HG03521 (cell line): ENCODE measurements at regions not wholly inside any gene's neighbourhood (a gene's known extent, or its start where the extent isn't known, plus 50 kb on each side); places are given as distances from the start of the nearest gene placed in this dataset.
"Not testable (repeated sequence)": the region's sequence is repeated elsewhere in the genome, so short reads cannot be mapped to it uniquely, and the experiment has no call there.

ENCODE experiments used
- ATAC-seq: cut with Tn5 transposase; IDR thresholded peaks from one replicate; pipeline ENCODE4 v1.9.1; 2021; ENCODE audit warnings: mild to moderate bottlenecking, moderate library complexity; ENCODE audit not compliant: unreplicated experiment

DNA sequence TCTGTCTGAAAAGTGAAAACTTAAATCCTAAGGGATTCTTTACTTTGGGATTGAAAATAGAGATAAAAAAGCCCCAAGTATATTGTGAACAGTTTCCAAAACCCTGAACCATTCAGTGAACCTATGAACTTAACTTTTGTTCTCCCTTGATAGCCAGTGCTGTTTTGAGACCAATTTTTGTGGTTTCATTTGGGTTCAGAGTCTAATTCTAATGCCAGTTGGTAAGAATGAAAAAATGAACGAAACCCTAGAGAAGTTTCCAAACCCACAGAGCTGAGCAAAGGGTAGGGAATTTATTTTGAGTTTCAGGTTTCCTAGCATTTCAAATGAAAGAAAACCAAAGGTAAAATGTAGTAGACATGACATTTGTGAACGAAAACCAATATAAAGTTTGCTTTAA lies 1366.8 kb downstream of the EFNA5 start:
- ATAC-seq = no peak

DNA sequence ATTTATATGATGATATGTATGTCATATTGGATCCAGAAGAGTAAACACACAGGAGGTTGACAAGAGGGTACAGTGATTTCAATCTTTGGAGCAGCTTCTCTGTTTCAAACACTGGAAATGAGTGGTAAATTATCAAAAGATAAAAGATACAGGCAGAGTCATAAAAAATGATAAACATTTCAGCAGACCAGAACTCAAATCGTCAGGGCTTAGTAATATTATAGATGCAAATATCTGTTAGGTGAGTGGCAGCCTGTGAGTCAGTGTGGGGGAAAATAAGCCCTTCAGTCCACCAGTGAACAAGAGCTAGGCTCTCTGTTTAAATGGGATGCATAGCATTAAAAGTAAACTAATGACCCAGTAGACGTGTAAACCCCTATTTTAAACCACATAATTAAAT lies 1378.1 kb downstream of the EFNA5 start:
- ATAC-seq = no peak

GRCh38 chr5:106290841-106291240 lies 1379.9 kb downstream of the EFNA5 start:
- ATAC-seq = no peak

- no peak for ATAC-seq
Measured at GRCh38 chr5:106288979-106289378, 1381.8 kb downstream of the EFNA5 start.

GRCh38 chr5:106277540-106278096 lies 1393.1 kb downstream of the EFNA5 start:
- no peak for ATAC-seq

- ATAC-seq = no peak
Measured at GRCh38 chr5:106269252-106269843, 1401.4 kb downstream of the EFNA5 start.

DNA sequence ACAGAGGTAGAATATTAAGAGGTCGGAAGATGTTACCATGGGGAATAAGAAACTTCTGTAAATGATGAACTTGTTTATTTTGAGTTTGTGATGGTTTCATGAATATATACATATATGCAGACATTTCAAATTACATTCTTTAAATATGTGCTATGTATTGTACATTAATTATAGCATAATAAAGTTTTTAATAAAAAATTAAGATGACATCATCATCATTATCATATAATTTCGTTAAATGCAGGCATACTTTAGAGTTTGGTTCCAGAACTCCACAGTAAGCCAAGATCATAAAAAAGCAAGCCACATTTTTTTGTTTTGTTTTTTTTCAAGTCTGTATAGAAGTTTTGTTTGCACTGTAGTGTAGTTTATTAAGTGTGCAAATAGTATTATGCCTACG lies 1403.5 kb downstream of the EFNA5 start:
- ATAC-seq = no peak

DNA sequence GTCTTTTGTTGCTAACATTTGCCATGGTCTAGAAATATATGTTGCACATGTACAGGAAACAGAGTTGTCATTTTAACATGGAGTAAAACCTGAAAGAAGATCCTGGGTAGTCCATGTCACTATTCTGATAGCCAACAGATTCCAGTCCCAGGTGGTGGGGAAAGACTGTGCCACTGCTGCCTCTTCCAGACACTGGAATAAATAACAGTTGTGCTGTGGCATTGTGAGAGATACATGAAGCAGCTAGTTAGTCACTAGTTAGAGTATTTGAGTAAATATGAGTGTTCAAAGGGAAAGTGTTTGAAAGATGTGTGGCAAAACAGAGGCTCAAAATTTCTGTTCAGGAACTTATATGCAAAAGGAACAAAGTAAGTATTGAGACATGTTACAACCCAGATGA lies 1408.3 kb downstream of the EFNA5 start:
- ATAC-seq = no peak

DNA sequence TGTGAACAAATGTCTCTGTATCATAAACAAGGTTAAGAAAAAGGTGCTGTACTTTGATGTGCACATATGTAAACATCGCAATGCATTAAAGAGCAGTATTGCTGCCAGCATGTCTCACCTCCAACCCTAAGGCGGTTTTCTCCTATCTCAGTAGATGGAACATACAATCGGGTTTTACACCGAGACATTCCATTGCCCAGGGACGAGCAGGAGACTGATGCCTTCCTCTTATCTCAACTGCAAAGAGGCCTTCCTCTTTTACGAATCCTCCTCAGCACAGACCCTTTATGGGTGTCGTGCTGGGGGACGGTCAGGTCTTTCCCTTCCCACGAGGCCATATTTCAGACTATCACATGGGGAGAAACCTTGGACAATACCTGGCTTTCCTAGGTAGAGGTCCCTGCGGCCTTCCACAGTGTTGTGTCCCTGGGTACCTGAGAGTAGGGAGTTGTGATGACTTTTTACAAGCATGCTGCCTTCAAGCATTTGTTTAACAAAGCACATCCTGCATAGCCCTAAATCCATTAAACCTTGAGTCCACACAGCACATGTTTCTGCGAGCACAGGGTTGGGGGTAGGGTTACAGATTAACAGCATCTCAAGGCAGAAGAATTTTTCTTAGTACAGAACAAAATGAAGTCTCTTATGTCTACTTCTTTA lies 1411.2 kb downstream of the EFNA5 start:
- not testable (repeated sequence) for ATAC-seq

DNA sequence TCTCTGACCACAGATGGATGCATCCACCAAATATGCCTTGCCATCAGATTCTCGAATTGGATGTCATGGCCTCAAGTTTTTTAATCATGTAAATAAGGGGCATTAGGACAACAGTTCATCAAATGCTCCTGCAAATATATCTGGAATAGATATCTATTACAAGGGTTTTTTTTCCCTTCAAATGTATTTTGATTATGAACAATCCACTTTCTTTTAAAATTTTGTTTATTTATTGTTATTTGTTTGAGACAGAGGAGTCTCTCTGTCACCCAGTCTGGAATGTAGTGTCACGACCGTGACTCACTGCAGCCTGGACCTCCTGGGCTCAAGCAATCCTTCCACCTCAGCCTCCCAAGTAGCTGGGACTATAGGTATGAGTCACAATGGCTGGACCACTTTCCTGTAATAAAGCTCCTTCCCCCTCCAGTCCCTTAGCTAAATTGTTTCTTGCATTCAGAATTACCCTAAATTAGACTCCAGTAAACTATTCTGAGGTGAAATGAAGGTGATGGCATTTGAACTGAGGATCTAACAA lies 1412.1 kb downstream of the EFNA5 start:
- no peak for ATAC-seq

DNA sequence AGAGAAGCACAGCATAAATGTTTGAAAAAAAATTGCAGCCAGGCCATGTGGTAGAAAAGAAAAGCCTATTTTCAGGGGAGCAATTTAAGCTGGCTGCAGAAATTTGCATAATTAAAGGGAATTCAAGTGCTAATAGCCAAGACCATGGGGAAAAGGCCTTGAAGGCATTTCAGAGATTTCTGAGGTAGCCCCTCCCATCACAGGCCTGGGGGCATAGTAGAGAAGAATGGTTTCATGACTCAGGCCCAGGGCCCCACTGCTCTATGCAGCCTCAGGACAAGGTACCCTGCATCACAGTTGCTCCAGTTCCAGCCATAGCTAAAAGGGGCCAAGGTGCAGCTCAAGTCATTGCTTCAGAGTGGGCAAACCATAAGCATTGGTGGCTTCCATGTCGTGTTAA lies 1416.0 kb downstream of the EFNA5 start:
- ATAC-seq = no peak

DNA sequence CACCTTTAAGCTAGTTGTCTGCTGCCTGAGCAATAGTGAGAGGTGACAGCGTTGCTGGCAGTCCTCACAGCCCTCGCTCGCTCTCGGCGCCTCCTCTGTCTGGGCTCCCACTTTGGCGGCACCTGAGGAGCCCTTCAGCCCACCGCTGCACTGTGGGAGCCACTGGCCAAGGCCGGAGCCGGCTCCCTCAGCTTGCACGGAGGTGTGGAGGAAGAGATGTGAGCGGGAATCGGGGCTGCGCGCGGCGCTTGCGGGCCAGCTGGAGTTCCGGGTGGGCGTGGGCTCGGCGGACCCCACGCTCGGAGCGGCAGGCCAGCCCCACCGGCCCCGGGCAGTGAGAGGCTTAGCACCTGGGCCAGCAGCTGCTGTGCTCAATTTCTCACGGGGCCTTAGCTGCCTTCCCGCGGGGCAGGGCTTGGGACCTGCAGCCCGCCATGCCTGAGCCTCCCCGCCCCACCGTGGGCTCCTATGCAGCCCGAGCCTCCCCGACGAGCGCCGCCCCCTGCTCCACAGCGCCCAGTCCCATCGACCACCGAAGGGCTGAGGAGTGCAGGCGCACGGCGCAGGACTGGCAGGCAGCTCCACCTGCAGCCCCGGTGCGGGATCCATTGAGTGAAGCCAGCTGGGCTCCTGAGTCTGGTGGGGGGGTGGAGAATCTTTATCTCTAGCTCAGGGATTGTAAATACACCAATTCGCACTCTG lies 1424.5 kb downstream of the EFNA5 start:
- ATAC-seq = not testable (repeated sequence)

DNA sequence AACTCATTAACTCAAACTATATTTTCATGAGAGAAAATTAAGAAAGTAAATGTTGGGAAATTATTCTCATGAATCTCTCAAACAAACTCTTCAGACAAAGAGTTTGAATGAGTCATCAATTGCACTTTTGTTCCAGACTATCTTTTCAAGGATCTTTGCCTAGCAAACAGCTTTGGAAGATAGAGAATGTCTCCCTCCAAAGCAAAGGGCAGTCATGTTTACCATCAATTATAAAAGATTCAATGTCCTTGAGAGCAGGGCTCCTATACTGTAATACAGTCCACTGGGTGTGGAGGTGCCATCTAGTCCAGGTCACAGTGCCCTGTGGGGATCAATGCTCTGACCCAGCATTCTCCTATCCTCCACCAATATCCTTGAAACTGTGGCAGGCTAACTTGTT lies 1429.3 kb downstream of the EFNA5 start:
- ATAC-seq = no peak

DNA sequence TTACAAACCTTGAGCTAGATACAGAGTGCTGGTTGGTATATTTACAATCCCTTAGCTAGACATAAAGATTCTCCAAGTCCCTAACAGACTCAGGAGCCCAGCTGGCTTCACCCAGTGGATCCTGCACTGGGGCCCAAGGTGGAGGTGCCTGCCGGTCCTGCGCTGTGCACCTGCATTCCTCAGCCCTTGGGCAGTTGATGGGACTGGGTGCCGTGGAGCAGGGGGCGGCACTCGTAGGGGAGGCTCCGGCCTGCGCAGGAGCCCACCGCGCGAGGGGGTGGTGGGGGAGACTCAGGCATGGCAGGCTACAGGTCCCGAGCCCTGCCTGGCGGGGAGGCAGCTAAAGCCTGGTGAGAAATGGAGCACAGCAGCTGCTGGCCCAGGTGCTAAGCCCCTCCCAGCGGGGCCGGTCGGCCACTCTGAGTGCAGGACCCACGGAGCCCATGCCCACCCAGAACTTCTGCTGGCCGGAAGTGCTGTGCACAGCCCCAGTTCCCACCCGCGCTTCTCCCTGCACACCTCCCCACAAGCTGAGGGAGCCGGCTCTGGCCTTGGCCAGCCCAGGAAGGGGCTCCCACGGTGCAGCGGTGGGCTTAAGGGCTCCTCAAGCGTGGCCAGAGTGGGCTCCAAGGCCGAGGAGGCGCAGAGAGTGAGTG lies 1464.7 kb downstream of the EFNA5 start:
- no peak for ATAC-seq

GRCh38 chr5:106202035-106202434 lies 1468.7 kb downstream of the EFNA5 start:
- ATAC-seq = no peak

- ATAC-seq = no peak
Measured at GRCh38 chr5:106200971-106201370, 1469.8 kb downstream of the EFNA5 start.

GRCh38 chr5:106195679-106196474 lies 1474.9 kb downstream of the EFNA5 start:
- no peak for ATAC-seq

DNA sequence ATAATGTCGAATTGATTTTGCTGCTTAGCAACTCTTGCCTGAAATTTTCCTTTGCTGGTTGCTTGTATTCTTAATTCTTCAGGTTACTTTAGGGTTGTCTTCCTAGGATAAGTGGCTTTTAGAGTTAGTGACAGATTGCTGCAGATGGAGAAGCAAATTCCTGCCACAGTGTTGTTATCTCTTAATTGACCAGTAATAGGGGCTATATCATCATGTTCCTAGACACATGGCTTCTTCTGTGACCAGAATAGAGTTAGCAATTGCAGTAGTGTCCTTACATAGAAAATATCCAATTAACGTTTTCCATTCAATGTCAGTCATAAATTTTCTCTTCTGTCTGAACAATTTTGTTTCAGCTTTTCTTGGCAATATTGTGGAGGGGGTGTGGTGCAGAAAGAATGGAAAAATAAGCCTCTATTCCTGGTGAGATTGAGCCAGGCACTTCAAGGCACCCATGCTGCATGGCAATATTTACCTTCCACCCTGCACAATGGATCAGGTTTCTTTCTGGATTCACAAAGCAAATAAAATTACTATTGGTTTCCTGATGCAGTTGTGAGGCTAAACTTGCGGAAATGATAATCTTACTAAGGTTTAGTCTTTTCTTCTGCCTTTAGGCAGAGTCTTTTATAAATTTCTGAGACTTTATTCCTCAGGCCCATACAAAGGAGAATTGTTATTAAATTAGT lies 1481.5 kb downstream of the EFNA5 start:
- ATAC-seq = no peak

DNA sequence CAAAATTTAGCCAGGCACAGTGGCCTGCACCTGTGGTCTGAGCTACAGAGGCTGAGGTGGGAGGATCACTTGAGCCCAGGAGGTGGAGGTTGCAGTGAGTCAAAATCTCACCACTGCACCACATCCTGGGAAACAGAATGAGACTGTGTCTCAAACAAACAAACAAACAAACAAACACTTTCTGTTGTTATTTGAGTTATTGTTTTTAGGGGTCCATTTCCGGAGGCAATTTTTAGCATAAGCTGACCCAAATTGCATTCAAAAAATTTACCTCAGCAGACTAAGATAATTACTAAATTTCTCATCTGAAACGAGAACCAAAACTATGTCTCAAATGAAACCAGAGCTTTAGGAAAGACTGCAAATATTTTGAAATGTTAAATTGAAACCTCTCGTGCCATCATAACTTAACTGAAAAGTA lies 1485.1 kb downstream of the EFNA5 start:
- no peak for ATAC-seq

DNA sequence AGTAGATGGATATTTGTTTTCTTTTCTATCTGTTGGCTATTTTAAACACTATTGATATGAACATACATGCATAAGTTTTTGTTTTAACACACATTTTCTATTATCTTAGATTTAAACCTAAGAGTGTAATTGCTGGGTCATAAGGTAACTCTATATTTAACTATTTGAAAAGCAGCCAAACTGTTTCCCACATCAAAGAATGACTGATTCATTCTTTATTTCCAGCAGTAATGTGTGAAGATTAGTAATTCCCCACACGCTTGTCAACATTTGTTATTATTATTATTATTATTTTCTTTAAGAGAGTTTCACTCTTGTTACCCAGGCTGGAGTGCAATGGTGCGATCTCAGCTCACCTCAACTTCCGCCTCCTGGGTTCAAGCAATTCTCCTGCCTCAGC lies 1495.8 kb downstream of the EFNA5 start:
- no peak for ATAC-seq
